ENCODE measurements at regions not wholly inside any gene's neighbourhood (a gene's known extent, or its start where the extent isn't known, plus 50 kb on each side); places are given as distances from the start of the nearest gene placed in this dataset.

DNA sequence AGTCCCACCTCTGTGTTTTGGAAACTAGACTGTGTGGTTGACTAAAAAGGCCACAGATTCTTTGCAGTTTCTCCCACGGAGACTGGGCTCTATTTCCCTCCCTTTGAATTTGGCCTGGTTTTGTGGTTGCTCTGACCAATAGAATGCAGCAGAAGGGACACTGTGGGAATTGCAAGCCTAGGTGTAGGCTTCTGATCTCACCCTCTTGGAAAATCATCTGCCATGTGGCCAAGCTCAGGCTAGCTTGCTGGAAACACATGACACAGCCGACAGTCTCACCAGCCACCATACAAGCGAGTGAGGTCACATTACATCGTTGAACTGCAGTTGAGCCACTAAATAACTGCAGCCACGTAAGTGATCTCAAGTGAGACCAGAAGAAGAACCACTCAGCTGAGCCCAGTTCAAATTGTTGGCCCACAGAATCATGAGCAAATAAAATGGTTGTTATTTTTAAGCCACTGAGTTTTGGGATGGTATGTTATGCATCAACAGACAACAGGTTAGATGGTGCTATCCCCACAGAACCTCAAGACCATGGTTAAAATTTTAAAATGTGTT, 319.1 kb upstream of the MEX3C start:
- Histone ChIP-seq H4K20me1 (ENCODE audit: insufficient read depth, low read length) (no peaks in the 10 kb centered on the region), H3K79me2 (ENCODE audit: insufficient read depth, low read length) (no peaks in the 10 kb centered on the region), H3K9ac (ENCODE audit: insufficient read depth, low read depth, low read length) (no peak overlapping the region), H3K4me3 (replicated peaks in 1 of 3; ENCODE audit: insufficient read depth in 1 of 3, low read depth in 2 of 3, low read length in 3 of 3) (no peak overlapping the region), H3K27ac (ENCODE audit: extremely low read length, insufficient read depth, low read length) (no peak overlapping the region), H2AFZ (ENCODE audit: low read length) (no peak overlapping the region), H3K9me3 (ENCODE audit: low read length) (no peaks in the 10 kb centered on the region), H3K36me3 (replicated peaks in 1 of 2; ENCODE audit: control insufficient read depth in 1 of 2, insufficient read depth in 2 of 2, low read length in 2 of 2) (no peaks in the 10 kb centered on the region), H3K27me3 (ENCODE audit: control insufficient read depth in 1 of 2, insufficient read depth in 2 of 2, low read length in 2 of 2) (no peaks in the 10 kb centered on the region), H3K4me1 (ENCODE audit: insufficient read depth, low read length) (no peaks in the 10 kb centered on the region), H3K4me2 (ENCODE audit: low read depth, low read length) (no peak overlapping the region)
- FAIRE-seq (no peak), ATAC-seq (no peak), DNase-seq (ENCODE audit: low spot score) (no peak)
- peak; percentile 50; the same call in 1 of the 2 replicates for TF ChIP-seq ZNF331 (CRISPR knock-in tag; IDR thresholded peaks at IDR 0.05)
- TF ChIP-seq, protein P1, sequence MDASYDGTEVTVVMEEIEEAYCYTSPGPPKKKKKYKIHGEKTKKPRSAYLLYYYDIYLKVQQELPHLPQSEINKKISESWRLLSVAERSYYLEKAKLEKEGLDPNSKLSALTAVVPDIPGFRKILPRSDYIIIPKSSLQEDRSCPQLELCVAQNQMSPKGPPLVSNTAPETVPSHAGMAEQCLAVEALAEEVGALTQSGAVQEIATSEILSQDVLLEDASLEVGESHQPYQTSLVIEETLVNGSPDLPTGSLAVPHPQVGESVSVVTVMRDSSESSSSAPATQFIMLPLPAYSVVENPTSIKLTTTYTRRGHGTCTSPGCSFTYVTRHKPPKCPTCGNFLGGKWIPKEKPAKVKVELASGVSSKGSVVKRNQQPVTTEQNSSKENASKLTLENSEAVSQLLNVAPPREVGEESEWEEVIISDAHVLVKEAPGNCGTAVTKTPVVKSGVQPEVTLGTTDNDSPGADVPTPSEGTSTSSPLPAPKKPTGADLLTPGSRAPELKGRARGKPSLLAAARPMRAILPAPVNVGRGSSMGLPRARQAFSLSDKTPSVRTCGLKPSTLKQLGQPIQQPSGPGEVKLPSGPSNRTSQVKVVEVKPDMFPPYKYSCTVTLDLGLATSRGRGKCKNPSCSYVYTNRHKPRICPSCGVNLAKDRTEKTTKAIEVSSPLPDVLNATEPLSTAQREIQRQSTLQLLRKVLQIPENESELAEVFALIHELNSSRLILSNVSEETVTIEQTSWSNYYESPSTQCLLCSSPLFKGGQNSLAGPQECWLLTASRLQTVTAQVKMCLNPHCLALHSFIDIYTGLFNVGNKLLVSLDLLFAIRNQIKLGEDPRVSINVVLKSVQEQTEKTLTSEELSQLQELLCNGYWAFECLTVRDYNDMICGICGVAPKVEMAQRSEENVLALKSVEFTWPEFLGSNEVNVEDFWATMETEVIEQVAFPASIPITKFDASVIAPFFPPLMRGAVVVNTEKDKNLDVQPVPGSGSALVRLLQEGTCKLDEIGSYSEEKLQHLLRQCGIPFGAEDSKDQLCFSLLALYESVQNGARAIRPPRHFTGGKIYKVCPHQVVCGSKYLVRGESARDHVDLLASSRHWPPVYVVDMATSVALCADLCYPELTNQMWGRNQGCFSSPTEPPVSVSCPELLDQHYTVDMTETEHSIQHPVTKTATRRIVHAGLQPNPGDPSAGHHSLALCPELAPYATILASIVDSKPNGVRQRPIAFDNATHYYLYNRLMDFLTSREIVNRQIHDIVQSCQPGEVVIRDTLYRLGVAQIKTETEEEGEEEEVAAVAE (CRISPR knock-in tag; IDR thresholded peaks at IDR 0.05; ENCODE audit: borderline replicate concordance): no peak
- no TSS peak for BruUV-seq (replicated peaks)
- CTCF ChIA-PET (ENCODE audit: low intra/inter-chr PET ratio, low total read pairs): no interaction called here
- WGBS (ENCODE audit: low lambda C conversion rate): 5% methylated on average over 5 of the region's 5 CpGs
- intact Hi-C loops (cut with micrococcal nuclease; ENCODE audit: unreplicated experiment) (no loop called here), in situ Hi-C loops (cut with HindIII; ENCODE audit: extremely low pct_ligation_motif_present, low pct_unique_long_range_greater_than_20kb) (no loop called here)
- POLR2A ChIA-PET: no interaction called here

DNA sequence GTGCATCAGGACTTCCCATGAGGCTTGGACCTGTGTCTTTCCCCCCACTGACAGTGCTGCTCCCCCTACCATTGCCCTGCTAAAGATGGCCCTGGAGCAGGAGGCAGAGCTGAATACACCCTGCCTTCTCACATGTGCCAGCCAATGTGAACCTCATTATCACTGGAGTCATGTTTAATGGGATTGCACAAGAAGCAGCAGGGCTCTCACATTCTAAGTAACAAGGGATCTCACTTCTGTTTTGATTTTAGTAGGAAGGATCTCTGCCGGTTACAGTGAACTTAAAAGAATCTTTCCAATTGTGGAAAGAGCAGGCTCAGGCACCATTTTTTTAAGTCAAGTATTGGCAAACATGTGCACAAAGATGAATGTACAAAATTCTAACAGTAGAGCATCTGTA, 322.1 kb upstream of the MEX3C start:
- H3K9ac ChIP-seq (ENCODE audit: insufficient read depth, low read depth, low read length): no peak overlapping the region
- in situ Hi-C loops (cut with HindIII; ENCODE audit: extremely low pct_ligation_motif_present, low pct_unique_long_range_greater_than_20kb) (no loop called here), intact Hi-C loops (cut with micrococcal nuclease; ENCODE audit: unreplicated experiment) (no loop called here)
- H3K4me3 ChIP-seq (replicated peaks in 1 of 3; ENCODE audit: insufficient read depth in 1 of 3, low read depth in 2 of 3, low read length in 3 of 3): no peak overlapping the region
- CTCF ChIA-PET (ENCODE audit: low intra/inter-chr PET ratio, low total read pairs): no interaction called here
- DNase-seq (ENCODE audit: low spot score): no peak
- POLR2A ChIA-PET: no interaction called here
- H3K27ac ChIP-seq (ENCODE audit: extremely low read length, insufficient read depth, low read length): no peak overlapping the region
- no peaks in the 10 kb centered on the region for H3K27me3 ChIP-seq (ENCODE audit: control insufficient read depth in 1 of 2, insufficient read depth in 2 of 2, low read length in 2 of 2)
- no peaks in the 10 kb centered on the region for H3K79me2 ChIP-seq (ENCODE audit: insufficient read depth, low read length)
- BruUV-seq (replicated peaks): no TSS peak
- H4K20me1 ChIP-seq (ENCODE audit: insufficient read depth, low read length): no peaks in the 10 kb centered on the region
- no peak overlapping the region for H3K4me2 ChIP-seq (ENCODE audit: low read depth, low read length)
- FAIRE-seq: no peak
- ATAC-seq: no peak
- no peaks in the 10 kb centered on the region for H3K9me3 ChIP-seq (ENCODE audit: low read length)
- no peaks in the 10 kb centered on the region for H3K4me1 ChIP-seq (ENCODE audit: insufficient read depth, low read length)
- WGBS (ENCODE audit: low lambda C conversion rate): 5% methylated on average over 1 of the region's 1 CpG
- H2AFZ ChIP-seq (ENCODE audit: low read length): no peak overlapping the region
- H3K36me3 ChIP-seq (replicated peaks in 1 of 2; ENCODE audit: control insufficient read depth in 1 of 2, insufficient read depth in 2 of 2, low read length in 2 of 2): no peaks in the 10 kb centered on the region
- no peak for TF ChIP-seq ZNF317 (CRISPR knock-in tag; IDR thresholded peaks at IDR 0.05)
- TF ChIP-seq, protein P2, sequence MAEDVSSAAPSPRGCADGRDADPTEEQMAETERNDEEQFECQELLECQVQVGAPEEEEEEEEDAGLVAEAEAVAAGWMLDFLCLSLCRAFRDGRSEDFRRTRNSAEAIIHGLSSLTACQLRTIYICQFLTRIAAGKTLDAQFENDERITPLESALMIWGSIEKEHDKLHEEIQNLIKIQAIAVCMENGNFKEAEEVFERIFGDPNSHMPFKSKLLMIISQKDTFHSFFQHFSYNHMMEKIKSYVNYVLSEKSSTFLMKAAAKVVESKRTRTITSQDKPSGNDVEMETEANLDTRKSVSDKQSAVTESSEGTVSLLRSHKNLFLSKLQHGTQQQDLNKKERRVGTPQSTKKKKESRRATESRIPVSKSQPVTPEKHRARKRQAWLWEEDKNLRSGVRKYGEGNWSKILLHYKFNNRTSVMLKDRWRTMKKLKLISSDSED (CRISPR knock-in tag; IDR thresholded peaks at IDR 0.05): no peak
- no peak for TF ChIP-seq ZNF782 (CRISPR knock-in tag; IDR thresholded peaks at IDR 0.05; ENCODE audit: borderline replicate concordance)
- TF ChIP-seq GATAD2A (CRISPR knock-in tag; IDR thresholded peaks at IDR 0.05): no peak
- TF ChIP-seq, protein P3, sequence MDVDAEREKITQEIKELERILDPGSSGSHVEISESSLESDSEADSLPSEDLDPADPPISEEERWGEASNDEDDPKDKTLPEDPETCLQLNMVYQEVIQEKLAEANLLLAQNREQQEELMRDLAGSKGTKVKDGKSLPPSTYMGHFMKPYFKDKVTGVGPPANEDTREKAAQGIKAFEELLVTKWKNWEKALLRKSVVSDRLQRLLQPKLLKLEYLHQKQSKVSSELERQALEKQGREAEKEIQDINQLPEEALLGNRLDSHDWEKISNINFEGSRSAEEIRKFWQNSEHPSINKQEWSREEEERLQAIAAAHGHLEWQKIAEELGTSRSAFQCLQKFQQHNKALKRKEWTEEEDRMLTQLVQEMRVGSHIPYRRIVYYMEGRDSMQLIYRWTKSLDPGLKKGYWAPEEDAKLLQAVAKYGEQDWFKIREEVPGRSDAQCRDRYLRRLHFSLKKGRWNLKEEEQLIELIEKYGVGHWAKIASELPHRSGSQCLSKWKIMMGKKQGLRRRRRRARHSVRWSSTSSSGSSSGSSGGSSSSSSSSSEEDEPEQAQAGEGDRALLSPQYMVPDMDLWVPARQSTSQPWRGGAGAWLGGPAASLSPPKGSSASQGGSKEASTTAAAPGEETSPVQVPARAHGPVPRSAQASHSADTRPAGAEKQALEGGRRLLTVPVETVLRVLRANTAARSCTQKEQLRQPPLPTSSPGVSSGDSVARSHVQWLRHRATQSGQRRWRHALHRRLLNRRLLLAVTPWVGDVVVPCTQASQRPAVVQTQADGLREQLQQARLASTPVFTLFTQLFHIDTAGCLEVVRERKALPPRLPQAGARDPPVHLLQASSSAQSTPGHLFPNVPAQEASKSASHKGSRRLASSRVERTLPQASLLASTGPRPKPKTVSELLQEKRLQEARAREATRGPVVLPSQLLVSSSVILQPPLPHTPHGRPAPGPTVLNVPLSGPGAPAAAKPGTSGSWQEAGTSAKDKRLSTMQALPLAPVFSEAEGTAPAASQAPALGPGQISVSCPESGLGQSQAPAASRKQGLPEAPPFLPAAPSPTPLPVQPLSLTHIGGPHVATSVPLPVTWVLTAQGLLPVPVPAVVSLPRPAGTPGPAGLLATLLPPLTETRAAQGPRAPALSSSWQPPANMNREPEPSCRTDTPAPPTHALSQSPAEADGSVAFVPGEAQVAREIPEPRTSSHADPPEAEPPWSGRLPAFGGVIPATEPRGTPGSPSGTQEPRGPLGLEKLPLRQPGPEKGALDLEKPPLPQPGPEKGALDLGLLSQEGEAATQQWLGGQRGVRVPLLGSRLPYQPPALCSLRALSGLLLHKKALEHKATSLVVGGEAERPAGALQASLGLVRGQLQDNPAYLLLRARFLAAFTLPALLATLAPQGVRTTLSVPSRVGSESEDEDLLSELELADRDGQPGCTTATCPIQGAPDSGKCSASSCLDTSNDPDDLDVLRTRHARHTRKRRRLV (CRISPR knock-in tag; IDR thresholded peaks at IDR 0.05): no peak

All from HepG2 (cell line).